ENCODE measurements at regions not wholly inside any gene's neighbourhood (a gene's known extent, or its start where the extent isn't known, plus 50 kb on each side); places are given as distances from the start of the nearest gene placed in this dataset.
"Not testable (repeated sequence)": the region's sequence is repeated elsewhere in the genome, so short reads cannot be mapped to it uniquely, and the experiment has no call there.

DNA sequence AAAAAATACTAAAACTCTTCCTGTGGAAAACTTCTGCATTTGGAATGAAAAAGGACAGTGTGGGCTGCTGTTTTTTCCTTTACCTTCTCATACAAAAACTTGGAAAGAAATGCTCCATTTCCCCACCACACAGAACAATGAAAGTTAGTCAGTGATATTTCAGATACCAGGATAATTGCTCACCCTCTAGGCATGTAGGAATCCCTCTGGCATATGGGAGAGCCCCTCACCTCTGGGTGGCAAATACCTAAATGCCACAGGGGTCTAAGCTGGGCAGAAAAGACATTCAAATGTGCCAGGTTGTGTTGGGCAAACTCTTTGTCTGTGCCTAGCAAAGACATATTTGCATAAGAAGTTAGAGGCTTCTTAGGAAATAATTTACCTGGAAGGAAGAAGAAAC lies 560.3 kb upstream of the NR2F2 start:
- no peaks in the 10 kb centered on the region for H3K36me3 ChIP-seq (ENCODE audit: insufficient read depth, low read length)
- no peaks in the 10 kb centered on the region for H3K9me2 ChIP-seq (replicated peaks; ENCODE audit: low read depth, low read length)
- H3F3A ChIP-seq (ENCODE audit: low read depth): no peaks in the 10 kb centered on the region
- no peak overlapping the region for H3K4me2 ChIP-seq (ENCODE audit: low read depth, low read length, poor library complexity, severe bottlenecking)
- H3K4me1 ChIP-seq (ENCODE audit: insufficient read depth, low read length, poor library complexity, severe bottlenecking): no peaks in the 10 kb centered on the region
- H3K27me3 ChIP-seq (ENCODE audit: insufficient read depth, low read length, poor library complexity, severe bottlenecking): no peaks in the 10 kb centered on the region
- no peaks in the 10 kb centered on the region for H3K9me3 ChIP-seq (ENCODE audit: insufficient read depth, low read depth, low read length)
- H2AFZ ChIP-seq (ENCODE audit: low read length): no peak overlapping the region
- no peak for TF ChIP-seq EZH2phosphoT487 (IDR thresholded peaks at IDR 0.05; ENCODE audit: borderline replicate concordance)
- TF ChIP-seq, protein P1, sequence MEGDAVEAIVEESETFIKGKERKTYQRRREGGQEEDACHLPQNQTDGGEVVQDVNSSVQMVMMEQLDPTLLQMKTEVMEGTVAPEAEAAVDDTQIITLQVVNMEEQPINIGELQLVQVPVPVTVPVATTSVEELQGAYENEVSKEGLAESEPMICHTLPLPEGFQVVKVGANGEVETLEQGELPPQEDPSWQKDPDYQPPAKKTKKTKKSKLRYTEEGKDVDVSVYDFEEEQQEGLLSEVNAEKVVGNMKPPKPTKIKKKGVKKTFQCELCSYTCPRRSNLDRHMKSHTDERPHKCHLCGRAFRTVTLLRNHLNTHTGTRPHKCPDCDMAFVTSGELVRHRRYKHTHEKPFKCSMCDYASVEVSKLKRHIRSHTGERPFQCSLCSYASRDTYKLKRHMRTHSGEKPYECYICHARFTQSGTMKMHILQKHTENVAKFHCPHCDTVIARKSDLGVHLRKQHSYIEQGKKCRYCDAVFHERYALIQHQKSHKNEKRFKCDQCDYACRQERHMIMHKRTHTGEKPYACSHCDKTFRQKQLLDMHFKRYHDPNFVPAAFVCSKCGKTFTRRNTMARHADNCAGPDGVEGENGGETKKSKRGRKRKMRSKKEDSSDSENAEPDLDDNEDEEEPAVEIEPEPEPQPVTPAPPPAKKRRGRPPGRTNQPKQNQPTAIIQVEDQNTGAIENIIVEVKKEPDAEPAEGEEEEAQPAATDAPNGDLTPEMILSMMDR (conservative IDR thresholded peaks at IDR 0.05; ENCODE audit: low read length): no peak
- H3K4me3 ChIP-seq (ENCODE audit: low read length, poor library complexity, severe bottlenecking): no peak overlapping the region
- no peaks in the 10 kb centered on the region for H4K20me1 ChIP-seq (ENCODE audit: insufficient read depth, low read length, poor library complexity, severe bottlenecking)
- no peaks in the 10 kb centered on the region for H3K79me2 ChIP-seq (ENCODE audit: insufficient read depth, low read length)
- no peak overlapping the region for H3K9ac ChIP-seq (ENCODE audit: low read depth, low read length, poor library complexity, severe bottlenecking)

DNA sequence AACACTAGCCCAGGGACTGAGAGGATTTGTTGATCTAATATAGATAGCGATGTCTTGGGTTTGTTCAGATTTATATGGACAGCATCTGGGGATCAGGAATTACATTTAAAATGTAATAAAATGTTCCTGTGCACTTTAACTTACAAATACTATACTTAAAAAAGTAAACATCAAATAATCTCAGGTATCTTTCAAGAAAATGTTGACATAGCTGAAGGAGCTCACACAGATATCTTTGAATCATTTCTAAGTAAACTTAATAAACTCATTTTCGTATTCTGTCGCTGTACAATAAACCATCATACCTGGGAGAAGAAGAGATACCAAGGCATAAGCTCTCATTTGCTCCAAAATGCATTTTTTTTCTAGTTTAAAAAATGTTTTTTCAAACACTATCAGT lies 557.5 kb upstream of the NR2F2 start:
- Histone ChIP-seq H3K4me2 (ENCODE audit: low read depth, low read length, poor library complexity, severe bottlenecking) (no peak overlapping the region), H3K9me2 (replicated peaks; ENCODE audit: low read depth, low read length) (no peaks in the 10 kb centered on the region), H2AFZ (ENCODE audit: low read length) (no peak overlapping the region), H3K9ac (ENCODE audit: low read depth, low read length, poor library complexity, severe bottlenecking) (no peak overlapping the region), H3K4me3 (ENCODE audit: low read length, poor library complexity, severe bottlenecking) (no peak overlapping the region), H3F3A (ENCODE audit: low read depth) (no peaks in the 10 kb centered on the region), H3K27me3 (ENCODE audit: insufficient read depth, low read length, poor library complexity, severe bottlenecking) (no peaks in the 10 kb centered on the region), H3K9me3 (ENCODE audit: insufficient read depth, low read depth, low read length) (no peaks in the 10 kb centered on the region), H3K36me3 (ENCODE audit: insufficient read depth, low read length) (no peaks in the 10 kb centered on the region), H3K4me1 (ENCODE audit: insufficient read depth, low read length, poor library complexity, severe bottlenecking) (no peaks in the 10 kb centered on the region), H4K20me1 (ENCODE audit: insufficient read depth, low read length, poor library complexity, severe bottlenecking) (no peaks in the 10 kb centered on the region), H3K79me2 (ENCODE audit: insufficient read depth, low read length) (no peaks in the 10 kb centered on the region)
- TF ChIP-seq, protein P1 (conservative IDR thresholded peaks at IDR 0.05; ENCODE audit: low read length): no peak
- no peak for TF ChIP-seq EZH2phosphoT487 (IDR thresholded peaks at IDR 0.05; ENCODE audit: borderline replicate concordance)

DNA sequence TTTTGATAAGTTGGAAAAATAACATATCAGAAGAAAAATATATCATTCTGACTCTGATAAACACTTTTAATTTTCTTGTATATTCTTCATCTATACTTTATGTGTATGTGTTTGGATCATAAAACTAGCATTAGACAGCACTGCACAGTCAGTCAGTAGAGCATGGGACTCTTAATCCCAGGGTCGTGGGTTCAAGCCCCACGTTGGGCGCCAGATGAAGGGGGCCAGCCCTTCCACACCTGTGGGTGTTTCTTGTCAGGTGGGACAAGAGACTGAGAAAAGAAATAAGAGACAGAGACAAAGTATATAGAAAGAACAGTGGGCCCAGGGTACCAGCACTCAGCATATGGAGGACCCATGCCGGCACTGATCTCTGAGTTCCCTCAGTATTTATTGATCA lies 546.0 kb upstream of the NR2F2 start:
- Histone ChIP-seq H3K27me3 (ENCODE audit: insufficient read depth, low read length, poor library complexity, severe bottlenecking) (no peaks in the 10 kb centered on the region), H3K79me2 (ENCODE audit: insufficient read depth, low read length) (no peaks in the 10 kb centered on the region), H3F3A (ENCODE audit: low read depth) (no peaks in the 10 kb centered on the region), H3K4me2 (ENCODE audit: low read depth, low read length, poor library complexity, severe bottlenecking) (no peak overlapping the region), H3K4me3 (ENCODE audit: low read length, poor library complexity, severe bottlenecking) (no peak overlapping the region), H3K9me2 (replicated peaks; ENCODE audit: low read depth, low read length) (no peaks in the 10 kb centered on the region), H3K9ac (ENCODE audit: low read depth, low read length, poor library complexity, severe bottlenecking) (no peak overlapping the region), H3K9me3 (ENCODE audit: insufficient read depth, low read depth, low read length) (peaks cover 26% of the 10 kb centered on the region; the same call in 1 of the 2 replicates), H2AFZ (ENCODE audit: low read length) (no peak overlapping the region), H3K4me1 (ENCODE audit: insufficient read depth, low read length, poor library complexity, severe bottlenecking) (no peaks in the 10 kb centered on the region), H3K36me3 (ENCODE audit: insufficient read depth, low read length) (no peaks in the 10 kb centered on the region), H4K20me1 (ENCODE audit: insufficient read depth, low read length, poor library complexity, severe bottlenecking) (no peaks in the 10 kb centered on the region)
- no peak for TF ChIP-seq EZH2phosphoT487 (IDR thresholded peaks at IDR 0.05; ENCODE audit: borderline replicate concordance)
- TF ChIP-seq, protein P1 (conservative IDR thresholded peaks at IDR 0.05; ENCODE audit: low read length): no peak

DNA sequence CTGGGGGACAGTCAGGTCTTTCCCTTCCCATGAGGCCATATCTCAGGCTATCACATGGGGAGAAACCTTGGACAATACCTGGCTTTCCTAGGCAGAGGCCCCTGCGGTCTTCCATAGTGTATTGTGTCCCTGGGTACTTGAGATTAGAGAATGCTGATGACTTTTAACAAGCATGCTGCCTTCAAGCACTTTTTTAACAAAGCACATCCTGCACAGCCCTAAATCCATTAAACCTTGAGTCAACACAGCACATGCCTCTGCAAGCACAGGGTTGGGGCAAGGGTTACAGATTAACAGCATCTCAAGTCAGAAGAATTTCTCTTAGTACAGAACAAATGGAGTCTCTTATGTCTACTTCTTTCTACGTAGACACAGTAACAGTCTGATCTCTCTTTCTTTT lies 545.2 kb upstream of the NR2F2 start:
- not testable (repeated sequence) for H3K4me3 ChIP-seq (ENCODE audit: low read length, poor library complexity, severe bottlenecking); H3K9ac ChIP-seq (ENCODE audit: low read depth, low read length, poor library complexity, severe bottlenecking); H3F3A ChIP-seq (ENCODE audit: low read depth); H4K20me1 ChIP-seq (ENCODE audit: insufficient read depth, low read length, poor library complexity, severe bottlenecking); H3K4me1 ChIP-seq (ENCODE audit: insufficient read depth, low read length, poor library complexity, severe bottlenecking); H3K4me2 ChIP-seq (ENCODE audit: low read depth, low read length, poor library complexity, severe bottlenecking); H3K79me2 ChIP-seq (ENCODE audit: insufficient read depth, low read length); H2AFZ ChIP-seq (ENCODE audit: low read length); H3K36me3 ChIP-seq (ENCODE audit: insufficient read depth, low read length); H3K27me3 ChIP-seq (ENCODE audit: insufficient read depth, low read length, poor library complexity, severe bottlenecking); H3K9me2 ChIP-seq (replicated peaks; ENCODE audit: low read depth, low read length)
- peaks cover 26% of the 10 kb centered on the region; the same call in 1 of the 2 replicates for H3K9me3 ChIP-seq (ENCODE audit: insufficient read depth, low read depth, low read length)
